NOMO-1 treated with dmso at 0.1 percent for 144 hours (cell line): ENCODE measurements at regions not wholly inside any gene's neighbourhood (a gene's known extent, or its start where the extent isn't known, plus 50 kb on each side); places are given as distances from the start of the nearest gene placed in this dataset.

ENCODE experiments used
- DNase-seq: peaks from one replicate; lab custom pipeline; 2025; ENCODE audit not compliant: unreplicated experiment; lab: John Stamatoyannopoulos, UW

DNA sequence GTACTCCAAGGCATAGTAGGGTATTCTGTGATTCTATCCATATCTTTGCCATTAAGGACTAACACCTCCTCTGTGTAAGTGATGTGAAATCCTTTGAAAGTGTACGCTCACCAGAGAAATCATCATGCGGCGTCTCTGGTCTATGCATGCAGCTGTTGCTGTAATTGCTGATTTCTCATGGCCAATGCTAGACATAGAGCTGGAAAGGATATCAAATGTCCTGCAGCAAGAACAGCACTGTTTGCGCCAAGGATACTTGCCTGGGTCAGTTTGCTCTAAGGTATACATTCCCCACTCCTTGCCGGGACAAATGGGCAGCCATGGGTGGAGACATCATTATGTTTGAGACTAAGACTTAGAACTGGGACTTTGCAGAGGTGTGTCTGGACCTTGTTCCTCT is 896.4 kb downstream of the BCL11B start:
- DNase-seq, result no peak

DNA sequence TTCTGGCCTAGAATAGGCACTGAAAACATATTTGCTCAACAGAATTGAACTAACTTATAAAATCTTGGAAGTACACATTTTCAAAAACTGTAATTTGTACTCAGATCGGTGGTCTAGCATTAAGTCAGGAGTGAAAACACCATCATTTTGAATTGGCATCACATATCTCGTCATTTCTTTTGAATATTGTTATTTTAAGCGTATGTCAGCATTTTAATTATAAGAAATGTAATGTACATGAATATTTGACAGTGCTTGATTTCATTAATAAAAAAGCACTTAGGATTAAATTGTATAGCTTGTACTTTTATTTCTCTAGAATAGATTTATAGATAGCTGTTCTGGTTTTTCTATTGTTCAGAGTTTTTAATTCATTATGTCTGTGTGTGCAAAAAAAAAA is 892.2 kb downstream of the BCL11B start:
- DNase-seq, result no peak

DNA sequence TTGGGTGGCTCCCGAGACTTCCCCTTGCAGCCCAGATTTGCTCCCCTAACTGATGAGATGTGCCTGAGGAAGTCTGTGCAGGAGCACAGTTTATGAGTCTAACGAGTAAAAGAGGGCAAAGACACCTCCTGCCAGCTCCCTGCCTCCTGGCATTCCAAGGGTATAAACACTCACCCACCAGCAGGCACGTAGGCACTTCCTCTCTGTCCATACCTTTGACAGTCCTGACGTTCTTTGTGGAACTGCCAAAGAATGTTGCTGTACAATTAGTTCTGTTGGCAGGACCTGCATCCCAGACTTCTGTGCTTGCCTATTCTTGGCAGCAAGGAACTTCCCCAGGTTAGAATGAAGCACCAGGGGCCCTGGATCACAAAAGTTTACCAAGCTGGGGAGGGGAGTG is 889.3 kb downstream of the BCL11B start:
- DNase-seq, result no peak

DNA sequence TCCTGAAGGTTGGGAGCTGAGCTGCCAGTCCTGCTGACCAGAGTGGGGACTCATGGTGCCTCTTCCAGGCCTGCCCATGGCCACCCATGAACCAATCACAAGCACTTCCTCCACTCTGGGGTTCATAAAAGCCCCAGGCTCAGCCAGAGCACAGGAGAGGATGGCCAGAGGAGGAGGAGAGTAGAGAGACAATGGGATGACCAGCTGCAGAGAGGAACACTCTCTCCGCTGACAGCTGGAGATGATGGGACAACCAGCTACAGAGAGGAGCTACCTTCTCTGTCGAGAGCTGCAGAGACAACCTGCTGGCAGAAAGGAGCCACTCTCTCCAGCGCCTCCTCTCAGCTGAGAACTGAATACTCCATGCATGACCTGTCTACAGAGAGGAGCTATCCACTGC is 886.1 kb downstream of the BCL11B start:
- DNase-seq, result no peak

DNA sequence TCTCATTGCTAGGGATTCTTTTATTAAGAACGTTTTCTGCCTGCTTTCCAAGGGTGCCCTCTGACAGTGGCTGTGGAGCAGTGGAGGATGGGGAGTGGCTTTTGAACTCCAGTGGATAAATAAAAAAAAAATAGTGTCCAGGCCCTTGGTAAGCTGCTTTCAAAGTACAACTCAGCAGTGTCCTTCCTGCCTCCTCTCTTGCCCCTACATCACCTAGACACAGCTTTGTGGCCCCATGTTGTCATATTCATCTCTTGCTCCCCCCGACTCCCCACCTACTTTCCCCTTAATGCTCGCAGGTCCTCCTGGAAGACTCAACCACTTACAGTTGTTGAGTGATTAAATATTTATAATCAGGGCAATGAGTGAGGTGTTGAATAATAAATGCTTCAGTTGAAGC is 880.9 kb downstream of the BCL11B start:
- DNase-seq, result no peak

DNA sequence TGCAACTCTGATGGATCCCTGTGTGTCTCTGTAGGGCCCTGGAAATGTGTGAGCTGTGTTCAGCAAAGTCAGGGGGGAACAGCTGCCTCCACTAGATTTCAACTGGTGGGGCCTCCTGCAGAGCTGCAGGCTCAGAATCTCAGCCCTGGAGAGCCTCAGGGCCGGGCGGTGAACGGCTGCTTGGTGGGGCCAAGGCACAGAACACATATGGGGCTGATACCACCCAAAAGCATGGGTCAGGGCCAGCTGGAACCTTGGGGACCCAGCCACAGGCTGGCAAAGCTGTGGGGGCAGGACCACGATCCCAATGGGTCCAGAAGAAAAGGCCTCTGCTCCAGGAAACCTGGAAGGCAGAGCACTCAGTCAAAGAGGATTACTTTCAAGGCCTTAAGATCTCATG is 878.5 kb downstream of the BCL11B start:
- no peak for DNase-seq

GRCh38 chr14:98404811-98405210 is 867.2 kb downstream of the BCL11B start:
- DNase-seq, result no peak

GRCh38 chr14:98408024-98408555 is 863.9 kb downstream of the BCL11B start:
- DNase-seq, result no peak

DNA sequence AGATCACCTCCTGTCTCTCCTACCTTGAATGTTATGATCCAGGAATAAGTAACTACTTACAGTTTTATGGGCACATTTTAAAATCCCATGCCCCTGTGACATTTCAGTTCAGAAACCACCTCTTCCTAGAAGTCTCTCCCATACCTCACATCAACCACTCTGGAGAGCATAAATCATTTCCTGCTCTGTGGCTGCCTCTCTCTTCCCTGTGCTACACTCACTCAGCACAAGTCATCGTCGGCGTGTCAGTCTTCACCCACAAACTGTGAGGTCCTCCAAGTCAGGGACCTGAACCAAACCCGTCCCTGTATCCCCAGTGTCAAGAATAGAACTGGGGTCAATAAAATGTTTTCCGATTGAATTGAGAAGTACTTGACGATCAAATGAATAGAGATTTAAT is 863.3 kb downstream of the BCL11B start:
- no peak for DNase-seq

DNA sequence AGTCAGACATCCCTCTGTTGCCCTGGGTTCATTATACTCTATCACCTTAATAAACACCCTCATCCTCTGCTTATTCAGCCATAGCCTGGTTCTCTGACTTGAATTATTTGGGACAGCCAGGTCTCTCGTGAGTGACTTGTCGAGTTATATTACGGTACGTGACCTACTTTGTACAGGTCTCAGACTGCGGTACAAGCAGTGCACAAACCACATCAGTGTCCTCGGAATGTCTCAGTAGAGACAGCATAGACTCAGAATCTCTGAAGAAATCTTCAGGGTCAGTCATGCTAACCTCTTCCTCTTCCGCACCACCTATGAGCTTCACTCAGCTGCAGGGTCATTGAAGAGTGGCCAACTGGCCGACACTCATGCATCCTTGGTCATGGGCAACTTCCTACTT is 860.8 kb downstream of the BCL11B start:
- no peak for DNase-seq

- no peak for DNase-seq
Measured at GRCh38 chr14:98412431-98412830, 859.6 kb downstream of the BCL11B start.

DNA sequence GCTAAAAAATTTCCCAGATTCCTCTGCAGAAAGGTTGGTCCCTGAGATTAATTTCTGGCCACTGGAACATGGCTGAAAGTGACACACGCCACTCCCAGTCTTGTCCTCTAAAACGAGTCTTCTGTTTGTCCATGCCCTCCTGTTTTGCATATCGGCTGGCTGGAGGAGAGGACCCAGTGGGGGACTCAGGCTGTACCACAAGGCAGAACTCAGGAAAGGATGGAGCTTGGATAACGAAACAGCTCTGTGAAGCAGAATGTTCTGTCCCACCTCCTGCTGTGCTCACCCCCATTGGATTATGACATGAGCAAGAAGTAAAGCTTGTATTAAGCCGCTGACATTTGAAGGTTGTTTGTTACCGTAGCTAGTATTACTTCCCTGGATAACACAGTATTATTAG is 856.2 kb downstream of the BCL11B start:
- DNase-seq, result no peak

DNA sequence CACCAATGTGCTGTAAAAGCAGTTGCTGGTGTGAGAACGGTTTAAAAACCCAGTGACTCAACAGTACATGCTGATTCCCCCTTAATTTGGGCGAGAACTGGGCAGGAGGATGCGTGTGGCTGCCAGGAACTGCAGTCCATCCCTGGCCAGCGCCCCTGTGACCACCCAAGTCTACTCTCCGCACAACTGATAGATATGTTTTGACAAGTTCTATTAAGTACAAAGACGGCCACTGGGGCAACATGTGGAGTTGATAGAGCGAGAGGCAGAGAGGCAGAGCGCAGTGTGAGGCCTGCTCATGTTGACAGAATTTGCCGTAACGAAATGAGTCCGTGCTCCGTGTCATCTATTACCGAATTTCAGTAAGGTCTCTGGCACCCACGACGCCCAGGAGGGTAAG is 855.0 kb downstream of the BCL11B start:
- no peak for DNase-seq

- no peak for DNase-seq
Measured at GRCh38 chr14:98428483-98428994, 843.5 kb downstream of the BCL11B start.

DNA sequence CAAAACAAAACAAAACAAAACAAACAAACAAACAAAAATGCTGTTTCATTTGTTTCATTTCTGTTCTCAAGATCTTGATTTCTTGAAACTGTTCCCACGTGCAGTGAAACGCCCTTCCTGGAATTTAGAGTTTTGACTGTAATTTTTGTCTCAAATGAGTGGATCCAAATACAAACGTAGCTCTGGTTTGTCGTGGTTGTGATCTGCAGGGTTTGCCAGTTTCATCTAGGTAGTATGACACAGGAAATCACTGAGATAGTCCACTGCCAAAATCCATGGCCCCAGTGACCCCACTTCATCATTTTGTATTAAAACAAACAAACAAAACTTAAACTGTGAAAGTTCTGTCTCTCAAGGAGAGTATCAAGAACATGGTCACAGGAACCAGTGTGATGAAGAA is 838.6 kb downstream of the BCL11B start:
- DNase-seq, result no peak

GRCh38 chr14:98437113-98437512 is 834.9 kb downstream of the BCL11B start:
- DNase-seq, result no peak

GRCh38 chr14:98444077-98444476 is 827.9 kb downstream of the BCL11B start:
- no peak for DNase-seq

DNA sequence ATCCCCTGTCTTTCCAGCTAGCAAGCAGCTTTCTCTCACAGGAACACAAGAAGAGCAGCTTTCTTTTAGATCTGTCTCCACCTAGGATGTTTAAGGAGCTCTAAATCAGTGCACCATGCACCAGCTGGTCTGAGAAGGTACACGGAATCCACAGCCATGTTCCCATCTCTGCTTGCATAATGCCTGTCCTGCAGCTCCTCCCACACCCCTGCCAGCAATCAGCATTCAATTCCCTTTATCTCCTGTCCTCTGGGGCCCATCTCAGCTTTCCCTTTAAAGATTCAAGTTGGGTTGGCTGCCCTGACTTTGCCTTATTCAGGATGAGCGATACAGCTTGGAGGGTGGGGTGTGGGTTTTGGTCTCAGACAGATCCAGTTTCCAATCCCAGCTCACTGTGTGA is 826.3 kb downstream of the BCL11B start:
- DNase-seq, result no peak

- no peak for DNase-seq
Measured at GRCh38 chr14:98446508-98446907, 825.5 kb downstream of the BCL11B start.

DNA sequence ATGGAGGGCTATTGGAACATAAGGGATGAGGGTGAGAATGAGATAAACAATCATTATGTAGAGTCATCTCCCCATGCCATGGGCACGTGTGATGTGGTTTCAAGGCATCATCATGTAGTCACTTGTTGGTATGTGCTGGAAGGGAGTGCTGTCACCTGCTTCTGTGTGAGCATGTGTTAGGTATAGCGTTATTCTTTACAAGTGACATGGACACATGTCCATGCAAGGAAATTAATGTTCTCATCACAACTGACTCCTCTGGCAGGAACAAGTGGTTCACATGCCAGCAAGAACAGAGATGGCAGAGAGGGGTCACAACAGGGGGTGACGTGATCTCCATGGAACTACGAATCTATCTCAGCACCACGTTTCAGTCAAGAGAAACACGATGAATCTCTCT is 815.8 kb downstream of the BCL11B start:
- DNase-seq, result no peak

DNA sequence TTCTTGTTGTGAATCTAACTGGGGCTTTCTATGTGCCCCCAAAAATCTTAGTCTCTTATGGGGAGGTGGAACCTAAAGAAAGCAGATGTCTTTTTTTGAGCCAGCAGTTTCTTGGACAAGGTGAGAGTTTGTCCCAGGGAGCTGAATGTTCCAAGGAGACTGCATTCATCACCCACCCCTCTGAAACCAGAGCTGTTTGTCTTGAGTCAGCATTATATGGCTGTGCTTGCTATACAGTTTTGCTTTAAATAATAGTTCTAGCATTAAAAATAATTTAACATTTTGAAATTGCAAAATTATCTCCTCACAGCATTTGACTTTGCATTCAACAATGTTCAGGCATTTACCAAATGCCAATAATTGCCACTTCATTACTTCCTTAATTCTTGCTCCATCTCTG is 813.3 kb downstream of the BCL11B start:
- DNase-seq, result no peak

GRCh38 chr14:98462908-98463307 is 809.1 kb downstream of the BCL11B start:
- DNase-seq, result no peak

DNA sequence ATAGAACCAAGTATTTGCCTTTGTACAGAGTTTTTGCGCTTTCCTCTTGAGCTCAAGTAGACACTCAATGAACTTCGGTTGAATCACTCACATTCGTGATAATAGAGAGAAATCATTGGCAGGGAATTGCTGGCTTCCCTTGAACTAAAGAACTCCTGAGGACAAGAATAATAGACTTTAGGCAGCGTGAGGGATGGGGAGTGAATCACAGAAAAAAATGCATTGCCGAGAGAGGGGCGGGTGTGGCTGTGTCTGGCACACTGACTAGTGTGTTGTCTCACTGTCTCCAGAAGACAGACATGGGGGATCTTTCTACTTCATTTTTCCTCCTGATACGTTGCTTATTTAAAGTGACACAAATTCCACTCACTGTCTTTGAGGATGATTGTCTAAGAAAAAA is 805.2 kb downstream of the BCL11B start:
- DNase-seq, result no peak

DNA sequence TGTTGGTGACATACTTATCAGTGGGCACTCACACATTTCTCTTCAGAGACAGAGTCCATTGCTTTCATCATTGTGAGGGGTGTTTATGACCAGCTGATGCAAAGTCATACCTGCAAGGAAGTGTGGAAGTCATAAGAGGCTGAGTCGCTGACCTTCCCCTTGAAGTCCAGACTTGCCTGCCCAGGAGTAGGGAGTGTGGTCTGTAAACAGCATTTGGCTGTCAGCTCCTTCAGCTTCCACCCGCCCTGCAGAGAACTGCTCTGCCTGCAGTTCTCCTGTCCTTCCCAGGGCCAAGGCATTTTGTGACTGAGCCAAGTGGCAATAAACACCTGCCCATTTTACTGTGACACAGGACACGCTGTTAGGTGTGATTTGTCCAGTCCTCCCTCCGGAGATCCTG is 801.3 kb downstream of the BCL11B start:
- DNase-seq, result no peak
